ENCODE measurements at regions not wholly inside any gene's neighbourhood (a gene's known extent, or its start where the extent isn't known, plus 50 kb on each side); places are given as distances from the start of the nearest gene placed in this dataset.

GRCh38 chr9:113741886-113742854, 133.9 kb upstream of the ZNF618 start:
- no peak for DNase-seq

GRCh38 chr9:113742878-113743277, 133.2 kb upstream of the ZNF618 start:
- no peak for DNase-seq

GRCh38 chr9:113746486-113746885, 129.6 kb upstream of the ZNF618 start:
- DNase-seq = no peak

- no peak for DNase-seq
Measured at GRCh38 chr9:113748135-113748534, 128.0 kb upstream of the ZNF618 start.

- DNase-seq = no peak
Measured at GRCh38 chr9:113753398-113754119, 122.5 kb upstream of the ZNF618 start.

- no peak for DNase-seq
Measured at GRCh38 chr9:113754739-113755138, 121.4 kb upstream of the ZNF618 start.

- no peak for DNase-seq
Measured at GRCh38 chr9:113755433-113755832, 120.7 kb upstream of the ZNF618 start.

GRCh38 chr9:113756476-113757192, 119.5 kb upstream of the ZNF618 start:
- no peak for DNase-seq

GRCh38 chr9:113763429-113763828, 112.7 kb upstream of the ZNF618 start:
- no peak for DNase-seq

- DNase-seq = no peak
Measured at GRCh38 chr9:113764572-113764971, 111.5 kb upstream of the ZNF618 start.

- no peak for DNase-seq
Measured at GRCh38 chr9:113769412-113769811, 106.7 kb upstream of the ZNF618 start.

GRCh38 chr9:113770396-113770795, 105.7 kb upstream of the ZNF618 start:
- DNase-seq = no peak

GRCh38 chr9:113771199-113771598, 104.9 kb upstream of the ZNF618 start:
- DNase-seq = no peak

- DNase-seq = no peak
Measured at GRCh38 chr9:113772121-113772810, 103.8 kb upstream of the ZNF618 start.

GRCh38 chr9:113774963-113775362, 101.1 kb upstream of the ZNF618 start:
- no peak for DNase-seq

- DNase-seq = no peak
Measured at GRCh38 chr9:113775749-113776148, 100.4 kb upstream of the ZNF618 start.

- no peak for DNase-seq
Measured at GRCh38 chr9:113776194-113776593, 99.9 kb upstream of the ZNF618 start.

GRCh38 chr9:113781381-113781780, 94.7 kb upstream of the ZNF618 start:
- DNase-seq = no peak

- no peak for DNase-seq
Measured at GRCh38 chr9:113781896-113782295, 94.2 kb upstream of the ZNF618 start.

GRCh38 chr9:113783475-113783874, 92.6 kb upstream of the ZNF618 start:
- DNase-seq = no peak

- DNase-seq = no peak
Measured at GRCh38 chr9:113785334-113785733, 90.8 kb upstream of the ZNF618 start.

- DNase-seq = no peak
Measured at GRCh38 chr9:113786071-113786470, 90.0 kb upstream of the ZNF618 start.

- no peak for DNase-seq
Measured at GRCh38 chr9:113787871-113788270, 88.2 kb upstream of the ZNF618 start.

All from CD4-positive, alpha-beta T cell treated with Interferon gamma for 1 hour (primary cell).